ENCODE measurements at regions not wholly inside any gene's neighbourhood (a gene's known extent, or its start where the extent isn't known, plus 50 kb on each side); places are given as distances from the start of the nearest gene placed in this dataset.

- TF ChIP-seq CTCF (IDR thresholded peaks at IDR 0.05; ENCODE audit: low read depth, low read length) = no peak
- Histone ChIP-seq H3K4me3 (ENCODE audit: low read depth, low read length) (no peak overlapping the region), H3K27me3 (ENCODE audit: control insufficient read depth, insufficient read depth, low read length) (no peaks in the 10 kb centered on the region), H3K9me3 (ENCODE audit: control insufficient read depth, insufficient read depth, low read length) (peaks cover 28% of the 10 kb centered on the region), H3K27ac (ENCODE audit: low read depth, low read length) (no peak overlapping the region)
- ChIA-PET CTCF (no interaction called here), POLR2A (no interaction called here)
- no peak for DNase-seq (ENCODE audit: low read depth, low spot score)
Observed at GRCh38 chr7:98483276-98483963, 82.5 kb upstream of the BAIAP2L1 start.

GRCh38 chr7:98479318-98479717 lies 78.4 kb upstream of the BAIAP2L1 start:
- Histone ChIP-seq H3K27ac (ENCODE audit: low read depth, low read length) (no peak overlapping the region), H3K27me3 (ENCODE audit: control insufficient read depth, insufficient read depth, low read length) (no peaks in the 10 kb centered on the region), H3K4me3 (ENCODE audit: low read depth, low read length) (no peak overlapping the region), H3K9me3 (ENCODE audit: control insufficient read depth, insufficient read depth, low read length) (peaks cover 13% of the 10 kb centered on the region)
- CTCF ChIA-PET = no interaction called here
- DNase-seq (ENCODE audit: low read depth, low spot score) = no peak
- POLR2A ChIA-PET = no interaction called here
- no peak for TF ChIP-seq CTCF (IDR thresholded peaks at IDR 0.05; ENCODE audit: low read depth, low read length)

GRCh38 chr7:98475352-98475751 lies 74.5 kb upstream of the BAIAP2L1 start:
- no peak overlapping the region for H3K27ac ChIP-seq (ENCODE audit: low read depth, low read length)
- TF ChIP-seq CTCF (IDR thresholded peaks at IDR 0.05; ENCODE audit: low read depth, low read length) = no peak
- no peak for DNase-seq (ENCODE audit: low read depth, low spot score)
- no peak overlapping the region for H3K4me3 ChIP-seq (ENCODE audit: low read depth, low read length)
- ChIA-PET CTCF (interaction anchor here (1.1 kb wide), 1 partner anchor 367 kb away, joined by 4 read pairs; no protein-coding TSS in a partner anchor), POLR2A (no interaction called here)
- peaks cover 2% of the 10 kb centered on the region for H3K27me3 ChIP-seq (ENCODE audit: control insufficient read depth, insufficient read depth, low read length)
- peaks cover 2% of the 10 kb centered on the region for H3K9me3 ChIP-seq (ENCODE audit: control insufficient read depth, insufficient read depth, low read length)

- Histone ChIP-seq H3K9me3 (ENCODE audit: control insufficient read depth, insufficient read depth, low read length) (no peaks in the 10 kb centered on the region; the same call in 1 of the 2 replicates), H3K27me3 (ENCODE audit: control insufficient read depth, insufficient read depth, low read length) (peaks cover 2% of the 10 kb centered on the region), H3K27ac (ENCODE audit: low read depth, low read length) (no peak overlapping the region), H3K4me3 (ENCODE audit: low read depth, low read length) (no peak overlapping the region)
- CTCF ChIA-PET = interaction anchor here (0.7 kb wide), 1 partner anchor 20 kb away, joined by 6 read pairs; no protein-coding TSS in a partner anchor
- no peak for DNase-seq (ENCODE audit: low read depth, low spot score)
- POLR2A ChIA-PET = no interaction called here
- no peak for TF ChIP-seq CTCF (IDR thresholded peaks at IDR 0.05; ENCODE audit: low read depth, low read length)
Observed at GRCh38 chr7:98474558-98474957, 73.7 kb upstream of the BAIAP2L1 start.

GRCh38 chr7:98472521-98472954 lies 71.6 kb upstream of the BAIAP2L1 start:
- H3K27ac ChIP-seq (ENCODE audit: low read depth, low read length) = no peak overlapping the region
- POLR2A ChIA-PET = no interaction called here
- H3K4me3 ChIP-seq (ENCODE audit: low read depth, low read length) = no peak overlapping the region
- CTCF ChIA-PET = no interaction called here
- peaks cover 2% of the 10 kb centered on the region for H3K27me3 ChIP-seq (ENCODE audit: control insufficient read depth, insufficient read depth, low read length)
- no peak for DNase-seq (ENCODE audit: low read depth, low spot score)
- no peaks in the 10 kb centered on the region; the same call in 1 of the 2 replicates for H3K9me3 ChIP-seq (ENCODE audit: control insufficient read depth, insufficient read depth, low read length)
- no peak for TF ChIP-seq CTCF (IDR thresholded peaks at IDR 0.05; ENCODE audit: low read depth, low read length)
